ENCODE measurements at regions not wholly inside any gene's neighbourhood (a gene's known extent, or its start where the extent isn't known, plus 50 kb on each side); places are given as distances from the start of the nearest gene placed in this dataset.

GRCh38 chr2:228649876-228650275 lies 468.4 kb upstream of the SPHKAP start:
- TF ChIP-seq CTCF (IDR thresholded peaks at IDR 0.05; ENCODE audit: poor library complexity), result no peak
- TF ChIP-seq EZH2 (IDR thresholded peaks at IDR 0.05; ENCODE audit: borderline replicate concordance), result no peak
- TF ChIP-seq EZH2phosphoT487 (IDR thresholded peaks at IDR 0.05; ENCODE audit: low read depth, severe bottlenecking, unreplicated experiment), result no peak
